ENCODE measurements at regions not wholly inside any gene's neighbourhood (a gene's known extent, or its start where the extent isn't known, plus 50 kb on each side); places are given as distances from the start of the nearest gene placed in this dataset.

- TF ChIP-seq REST (IDR thresholded peaks at IDR 0.05) = no peak
- no peak for TF ChIP-seq CTCF (IDR thresholded peaks at IDR 0.05; ENCODE audit: low read depth, low read length, missing input control)
- TF ChIP-seq SP1 (IDR thresholded peaks at IDR 0.05) = no peak
- TF ChIP-seq GABPA (IDR thresholded peaks at IDR 0.05 in 1 of 2, conservative IDR thresholded peaks at IDR 0.05 in 1 of 2) = no peak
- TF ChIP-seq RXRA (IDR thresholded peaks at IDR 0.05) = no peak
- TF ChIP-seq FOXA1 (IDR thresholded peaks at IDR 0.05) = no peak
These were observed 712.8 kb downstream of the CDH8 start for GRCh38 chr16:61323456-61323855.

All from liver (tissue), 3 donors.